SK-N-SH treated with all-trans-retinoic acid at 6 μM for 48 hours (cell line): ENCODE measurements at regions not wholly inside any gene's neighbourhood (a gene's known extent, or its start where the extent isn't known, plus 50 kb on each side); places are given as distances from the start of the nearest gene placed in this dataset.

ENCODE experiments used
- BACH2 ChIP-seq: fragments of 250-450 bp; sonication (Bioruptor Pico); IDR thresholded peaks from 2 replicates; pipeline ENCODE4 v1.9.0; 2021; ENCODE audit warnings: mild to moderate bottlenecking, borderline replicate concordance
- CREB5 ChIP-seq: fragments of 250-450 bp; sonication (Bioruptor Pico); IDR thresholded peaks from 2 replicates; pipeline ENCODE4 v1.5.1; 2020; ENCODE audit warnings: low read depth, mild to moderate bottlenecking, moderate library complexity
- CSRNP3 ChIP-seq: fragments of 250-450 bp; sonication (Bioruptor Pico); IDR thresholded peaks from 2 replicates; pipeline ENCODE4 v1.5.1; 2021; ENCODE audit warnings: mild to moderate bottlenecking, moderate library complexity
- PATZ1 ChIP-seq: fragments of 250-450 bp; sonication (Bioruptor Pico); IDR thresholded peaks from 2 replicates; pipeline ENCODE4 v1.8.0; 2020; ENCODE audit warnings: mild to moderate bottlenecking, moderate library complexity, borderline replicate concordance
- RARB ChIP-seq: fragments of 250-450 bp; sonication (Bioruptor Pico); IDR thresholded peaks from 2 replicates; pipeline ENCODE4 v1.8.0; 2021; ENCODE audit warnings: mild to moderate bottlenecking, moderate library complexity
- TSHZ2 ChIP-seq: fragments of 250-450 bp; sonication (Bioruptor Pico); IDR thresholded peaks from 2 replicates; pipeline ENCODE4 v1.5.0; 2020; ENCODE audit warnings: mild to moderate bottlenecking, moderate library complexity
- ZFP3 ChIP-seq: fragments of 250-450 bp; sonication (Bioruptor Pico); IDR thresholded peaks from 2 replicates; pipeline ENCODE4 v1.5.0; 2020; ENCODE audit warnings: mild to moderate bottlenecking, moderate library complexity
- ZFP30 ChIP-seq: fragments of 450-650 bp; formaldehyde crosslinking; IDR thresholded peaks from 2 replicates; pipeline ENCODE4 v1.5.0; 2022; ENCODE audit warnings: mild to moderate bottlenecking, moderate library complexity
- ZNF565 ChIP-seq: fragments of 450-650 bp; formaldehyde crosslinking; conservative IDR thresholded peaks from 2 replicates; pipeline ENCODE4 v1.5.0; 2020; ENCODE audit warnings: low read depth, mild to moderate bottlenecking, moderate library complexity

GRCh38 chr3:197615430-197615829, 59.7 kb upstream of the BDH1 start:
- no peak for TF ChIP-seq ZFP3 (CRISPR knock-in tag)
- TF ChIP-seq ZNF565 (CRISPR knock-in tag): no peak
- no peak for TF ChIP-seq RARB (CRISPR knock-in tag)
- TF ChIP-seq PATZ1: no peak
- no peak for TF ChIP-seq ZFP30 (CRISPR knock-in tag)
- no peak for TF ChIP-seq BACH2
- TF ChIP-seq CREB5 (CRISPR knock-in tag): no peak
- TF ChIP-seq CSRNP3 (CRISPR knock-in tag): no peak
- TF ChIP-seq TSHZ2: no peak
